MCF 10A (cell line): ENCODE measurements at regions not wholly inside any gene's neighbourhood (a gene's known extent, or its start where the extent isn't known, plus 50 kb on each side); places are given as distances from the start of the nearest gene placed in this dataset.

Experiments
- BruUV-seq: library from RNA; stranded (reverse); fragments of 400-500 nt; replicated peaks from 2 replicates; lab custom pipeline; 2021; lab: Mats Ljungman, UMichigan
- CTCF ChIA-PET: fragments of 300-600 bp; sonication (Branson Sonifier 250); formaldehyde crosslinking; extraction: SDS; loops from one replicate; lab custom pipeline; 2021; ENCODE audit warnings: antibody characterized with exemption, inconsistent platforms; lab: Yijun Ruan, JAX
- POLR2A ChIA-PET: fragments of 300-600, 350-650 bp; sonication (Branson Sonifier 250); formaldehyde crosslinking; extraction: SDS; loops from one replicate; lab custom pipeline; 2020; ENCODE audit warnings: antibody characterized with exemption, inconsistent platforms; lab: Yijun Ruan, JAX
- DNase-seq: peaks from one replicate; pipeline ENCODE4 v3.0.0-alpha.2; 2018; ENCODE audit not compliant: unreplicated experiment
- H3K27ac Mint-ChIP-seq: one replicate; pipeline ENCODE4 v1.8.0; 2022; ENCODE audit warnings: mild to moderate bottlenecking, low read depth, mixed read lengths; ENCODE audit not compliant: unreplicated experiment
- H3K27me3 Mint-ChIP-seq: one replicate; pipeline ENCODE4 v1.8.0; 2022; ENCODE audit warnings: mixed read lengths; ENCODE audit not compliant: insufficient read depth, unreplicated experiment
- H3K36me3 Mint-ChIP-seq: one replicate; pipeline ENCODE4 v1.8.0; 2022; ENCODE audit warnings: mild to moderate bottlenecking, moderate library complexity, mixed read lengths; ENCODE audit not compliant: insufficient read depth, unreplicated experiment
- H3K4me1 Mint-ChIP-seq: one replicate; pipeline ENCODE4 v1.8.0; 2022; ENCODE audit warnings: mixed read lengths; ENCODE audit not compliant: insufficient read depth, unreplicated experiment
- H3K4me3 Mint-ChIP-seq: one replicate; pipeline ENCODE4 v1.8.0; 2022; ENCODE audit warnings: mild to moderate bottlenecking, moderate library complexity, mixed read lengths; ENCODE audit not compliant: unreplicated experiment
- H3K9me3 Mint-ChIP-seq: one replicate; pipeline ENCODE4 v1.8.0; 2022; ENCODE audit warnings: mixed read lengths; ENCODE audit not compliant: unreplicated experiment
- CTCF ChIP-seq: fragments of 200-600 bp; IDR thresholded peaks from one replicate; pipeline ENCODE4 v1.8.0; 2022; ENCODE audit warnings: antibody characterized with exemption, mild to moderate bottlenecking; ENCODE audit not compliant: unreplicated experiment
- intact Hi-C: fragments of 100-400 bp; cut with micrococcal nuclease; formaldehyde crosslinking; loops from 2 replicates; pipeline ENCODE4 v1.14.1; 2022

- intact Hi-C loops: loop anchor here (2.0 kb wide), 1 partner anchor 241 kb away; no protein-coding TSS in a partner anchor
- CTCF ChIA-PET: interaction anchor here (0.7 to 1.4 kb wide), 4 partner anchors 42 to 48 kb away, joined by 3 to 6 read pairs (median 4); no protein-coding TSS in a partner anchor
Observed at GRCh38 chr15:31442226-31442625, 115.6 kb downstream of the KLF13 start.

GRCh38 chr15:31442699-31443111 lies 116.1 kb downstream of the KLF13 start:
- intact Hi-C loops: loop anchor here (2.0 kb wide), 1 partner anchor 242 kb away; no protein-coding TSS in a partner anchor
- H3K27ac Mint-ChIP-seq: peak overlapping the region; percentile 50
- ChIA-PET POLR2A (interaction anchor here (0.5 to 4.2 kb wide), 13 partner anchors 13 to 228 kb away, joined by 3 to 21 read pairs (median 5); no protein-coding TSS in a partner anchor), CTCF (interaction anchor here (0.5 to 1.2 kb wide), 6 partner anchors 15 to 75 kb away, joined by 3 to 4 read pairs (median 3); no protein-coding TSS in a partner anchor)
- no peak overlapping the region for H3K4me3 Mint-ChIP-seq
- TF ChIP-seq CTCF: no peak
- no peaks in the 10 kb centered on the region for H3K27me3 Mint-ChIP-seq
- DNase-seq: peak; percentile 39
- no TSS peak for BruUV-seq
- peaks cover 21% of the 10 kb centered on the region for H3K4me1 Mint-ChIP-seq
- H3K36me3 Mint-ChIP-seq: no peaks in the 10 kb centered on the region
- no peaks in the 10 kb centered on the region for H3K9me3 Mint-ChIP-seq

More at GRCh38 chr15:31442226-31442625, 115.6 kb downstream of the KLF13 start:
- POLR2A ChIA-PET: interaction anchor here (0.5 to 4.2 kb wide), 10 partner anchors 16 to 228 kb away, joined by 3 to 21 read pairs (median 3); partner anchors contain the start of gene KLF13
- no TSS peak for BruUV-seq
- Mint-ChIP-seq H3K27ac (peak overlapping the region; percentile 50), H3K27me3 (no peaks in the 10 kb centered on the region), H3K4me3 (no peak overlapping the region), H3K4me1 (peaks cover 21% of the 10 kb centered on the region), H3K9me3 (no peaks in the 10 kb centered on the region), H3K36me3 (no peaks in the 10 kb centered on the region)
- TF ChIP-seq CTCF: no peak
- no peak for DNase-seq

- POLR2A ChIA-PET: interaction anchor here (0.9 to 4.2 kb wide), 2 partner anchors 11 to 20 kb away, joined by 3 to 21 read pairs; no protein-coding TSS in a partner anchor
Observed at GRCh38 chr15:31444844-31445243, 118.2 kb downstream of the KLF13 start.

More at GRCh38 chr15:31444844-31445243, 118.2 kb downstream of the KLF13 start:
- BruUV-seq: no TSS peak
- no peak for TF ChIP-seq CTCF
- no peak for DNase-seq
- H3K9me3 Mint-ChIP-seq: no peaks in the 10 kb centered on the region
- intact Hi-C loops: no loop called here
- no peak overlapping the region for H3K27ac Mint-ChIP-seq
- no peaks in the 10 kb centered on the region for H3K27me3 Mint-ChIP-seq
- H3K4me1 Mint-ChIP-seq: peaks cover 28% of the 10 kb centered on the region
- H3K4me3 Mint-ChIP-seq: no peak overlapping the region
- no peaks in the 10 kb centered on the region for H3K36me3 Mint-ChIP-seq
- CTCF ChIA-PET: interaction anchor here (1.2 kb wide), 1 partner anchor 43 kb away, joined by 3 read pairs; no protein-coding TSS in a partner anchor
